ENCODE measurements at regions not wholly inside any gene's neighbourhood (a gene's known extent, or its start where the extent isn't known, plus 50 kb on each side); places are given as distances from the start of the nearest gene placed in this dataset.

GRCh38 chr5:124550731-124551130 lies 195.7 kb downstream of the ZNF608 start (continued):
- TF ChIP-seq ZNF281 (CRISPR knock-in tag; IDR thresholded peaks at IDR 0.05; ENCODE audit: borderline replicate concordance): no peak
- TF ChIP-seq ZNF33A (CRISPR knock-in tag; IDR thresholded peaks at IDR 0.05; ENCODE audit: borderline replicate concordance): no peak
- TF ChIP-seq CREM (IDR thresholded peaks at IDR 0.05): 0 out of 2 replicates have a peak, but pooled peaks have one; percentile 5
- no peak for TF ChIP-seq CREM (CRISPR knock-in tag; IDR thresholded peaks at IDR 0.05)
- peak; percentile 9; the same call in 1 of the 2 replicates for TF ChIP-seq TARDBP (CRISPR knock-in tag; IDR thresholded peaks at IDR 0.05)
- TF ChIP-seq FOXA3 (CRISPR knock-in tag; IDR thresholded peaks at IDR 0.05): 0 out of 2 replicates have a peak, but pooled peaks have one; percentile 25
- TF ChIP-seq PBX3 (CRISPR knock-in tag; IDR thresholded peaks at IDR 0.05; ENCODE audit: borderline replicate concordance): no peak
- TF ChIP-seq KIAA2018 (CRISPR knock-in tag; IDR thresholded peaks at IDR 0.05; ENCODE audit: borderline replicate concordance): no peak
- no peak for TF ChIP-seq NFYC (CRISPR knock-in tag; IDR thresholded peaks at IDR 0.05)
- TF ChIP-seq PHF21A (CRISPR knock-in tag; IDR thresholded peaks at IDR 0.05): no peak
- TF ChIP-seq TCF12 (IDR thresholded peaks at IDR 0.05): no peak
- no peak for TF ChIP-seq TCF12 (CRISPR knock-in tag; IDR thresholded peaks at IDR 0.05)
- peak; percentile 41 for TF ChIP-seq PAXIP1 (CRISPR knock-in tag; conservative IDR thresholded peaks at IDR 0.05)
- no peak for TF ChIP-seq BRCA1 (CRISPR knock-in tag; IDR thresholded peaks at IDR 0.05)
- peak; percentile 10; the same call in 1 of the 2 replicates for TF ChIP-seq HNF4A (CRISPR knock-in tag; IDR thresholded peaks at IDR 0.05)
- TF ChIP-seq FOXO1 (CRISPR knock-in tag; IDR thresholded peaks at IDR 0.05): no peak; the same call in 1 of the 2 replicates
